ENCODE measurements at regions not wholly inside any gene's neighbourhood (a gene's known extent, or its start where the extent isn't known, plus 50 kb on each side); places are given as distances from the start of the nearest gene placed in this dataset.

DNA sequence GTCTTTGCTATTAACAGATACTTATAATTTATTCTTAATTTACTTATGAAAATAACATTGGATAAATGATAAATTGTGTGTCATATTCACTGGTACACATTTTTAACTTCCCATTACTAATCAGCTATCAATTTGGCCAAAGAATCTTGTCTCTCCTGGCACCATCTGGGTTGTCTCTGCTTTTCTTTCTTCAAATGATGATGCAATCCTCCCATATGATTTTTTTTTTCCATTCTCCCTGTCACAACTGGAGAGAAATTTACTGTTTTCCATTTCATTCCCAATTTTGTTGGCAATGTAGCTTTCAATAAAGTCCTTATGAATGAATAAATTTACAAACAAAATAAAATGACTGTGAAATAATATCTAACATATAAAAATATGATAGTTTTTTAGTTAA, 743.7 kb upstream of the EPHA6 start:
- no peak for DNase-seq

DNA sequence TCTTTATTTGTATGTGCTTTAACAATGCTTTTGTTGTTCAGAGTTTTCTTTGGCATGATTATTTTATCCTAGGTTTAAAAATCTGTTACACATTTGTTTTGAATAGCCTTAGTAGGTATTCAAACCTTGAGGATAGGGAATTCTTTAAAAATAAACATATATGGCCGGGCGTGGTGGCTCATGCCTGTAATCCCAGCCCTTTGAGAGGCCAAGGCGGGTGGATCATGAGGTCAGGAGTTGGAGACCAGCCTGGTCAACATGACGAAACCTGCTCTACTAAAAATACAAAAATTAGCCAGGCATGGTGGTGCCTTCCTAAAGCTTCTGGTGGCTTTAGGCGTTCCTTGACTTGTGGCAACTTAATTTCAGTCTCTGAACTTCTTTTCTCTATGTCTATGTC, 743.3 kb upstream of the EPHA6 start:
- DNase-seq: no peak

DNA sequence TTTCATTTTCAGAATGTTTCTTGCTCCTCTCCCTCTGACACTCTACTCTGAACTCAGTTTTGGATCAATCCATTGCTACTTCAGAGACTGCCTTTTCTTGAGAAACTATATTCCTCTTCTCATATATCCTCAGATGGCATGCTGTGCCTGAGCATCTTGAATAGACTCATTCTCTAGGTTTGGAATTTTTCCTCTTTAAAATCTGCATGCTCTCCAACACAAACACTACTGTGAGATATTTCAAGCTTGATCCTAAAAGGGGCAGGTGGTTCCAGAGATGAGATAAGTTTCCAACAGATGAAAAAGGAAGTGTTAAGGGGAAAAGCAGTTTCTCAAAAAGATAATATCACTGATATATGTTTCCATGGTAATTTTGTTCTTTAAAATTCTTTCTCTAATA, 742.2 kb upstream of the EPHA6 start:
- no peak for DNase-seq

DNA sequence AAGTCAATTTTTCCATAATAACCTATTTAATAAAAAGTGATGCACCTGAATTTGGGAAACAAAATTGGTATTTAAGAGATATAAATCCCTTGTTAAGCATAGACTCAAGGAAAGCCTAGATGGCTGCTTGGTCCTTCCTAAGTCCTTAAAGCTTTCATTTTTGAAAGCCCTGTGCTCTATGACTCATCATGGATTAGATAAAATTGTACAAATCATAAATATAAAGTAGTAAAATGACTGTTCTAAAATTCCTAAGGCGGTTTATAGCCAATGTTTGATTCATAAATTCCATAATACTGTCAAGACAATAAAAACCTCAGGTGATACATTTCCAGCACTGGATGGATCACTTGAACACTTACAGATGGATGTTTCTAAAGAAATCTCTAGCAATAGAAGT, 730.8 kb upstream of the EPHA6 start:
- no peak for DNase-seq

DNA sequence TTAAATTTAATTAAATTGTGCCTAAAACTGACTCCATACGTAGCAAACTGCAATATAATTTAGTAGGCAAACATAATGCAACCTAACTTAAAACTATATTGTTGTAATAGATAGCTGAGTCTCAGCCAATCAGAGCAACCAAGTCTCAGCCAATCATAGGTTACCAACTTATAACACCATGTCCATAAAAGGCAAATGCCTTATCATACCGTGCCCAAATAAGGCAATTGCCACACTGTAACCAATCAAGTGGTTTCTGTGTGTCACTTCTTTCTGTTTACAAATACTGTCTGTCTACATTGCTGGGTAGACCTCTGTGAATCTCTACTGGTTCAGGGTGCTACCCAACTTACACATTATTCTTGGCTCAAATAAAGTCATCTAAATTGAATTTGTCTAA, 728.4 kb upstream of the EPHA6 start:
- no peak for DNase-seq

DNA sequence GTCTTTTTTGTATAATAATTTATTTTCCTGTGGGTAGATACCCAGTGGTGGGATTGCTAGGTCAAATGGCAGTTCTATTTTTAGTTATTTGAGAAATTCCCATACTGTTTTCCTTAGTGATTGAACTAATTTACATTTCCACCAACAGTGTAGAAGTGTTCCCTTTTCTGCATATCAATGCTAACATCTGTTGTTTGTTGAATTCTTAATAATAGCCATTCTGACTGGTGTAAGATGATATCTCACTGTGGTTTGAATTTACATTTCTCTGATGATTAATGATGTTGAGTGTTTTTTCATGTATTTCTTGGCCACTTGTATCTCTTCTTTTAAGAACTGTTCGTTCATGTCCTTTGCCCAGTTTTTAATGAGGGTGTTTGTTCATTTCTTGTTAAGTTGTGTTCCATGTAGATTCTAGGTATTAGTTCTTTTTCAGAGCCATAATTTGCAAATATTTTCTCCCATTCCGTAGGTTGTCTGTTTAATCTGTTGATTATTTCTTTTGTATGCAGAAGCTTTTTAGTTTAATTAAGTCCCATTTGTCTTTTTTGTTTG, 713.3 kb upstream of the EPHA6 start:
- no peak for DNase-seq

DNA sequence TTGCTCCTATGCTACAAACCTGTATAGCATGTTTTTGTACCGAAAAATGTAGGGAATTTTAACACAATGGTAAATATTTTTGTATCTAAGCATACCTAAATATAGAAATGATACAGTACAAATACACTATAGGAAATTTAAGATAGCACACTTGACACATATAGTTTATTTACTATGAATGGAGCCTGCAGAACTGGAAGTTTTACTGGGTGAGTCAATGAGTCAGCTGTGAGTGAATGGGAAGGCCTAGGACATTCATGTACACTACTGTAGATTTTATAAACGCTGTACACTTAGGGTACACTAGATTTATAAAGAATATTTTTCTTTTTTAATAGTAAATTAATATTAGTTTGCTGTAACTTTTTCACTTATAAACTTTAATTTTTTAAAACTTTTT, 707.7 kb upstream of the EPHA6 start:
- DNase-seq: no peak

Measured in fibroblast of upper back skin (primary cell).